A673 (cell line): ENCODE measurements at regions not wholly inside any gene's neighbourhood (a gene's known extent, or its start where the extent isn't known, plus 50 kb on each side); places are given as distances from the start of the nearest gene placed in this dataset.

Source experiments
- EZH2 ChIP-seq: fragments of 200-600 bp; sonication (generic); IDR thresholded peaks from 2 replicates; pipeline ENCODE4 v1.6.1; 2017; ENCODE audit warnings: borderline replicate concordance, low read depth, mild to moderate bottlenecking, mixed read lengths, antibody characterized with exemption, low read length; ENCODE audit not compliant: poor library complexity, severe bottlenecking
- TF ChIP-seq, protein P1 (sequence below): fragments of 300-800, 200-600 bp; sonication (generic); conservative IDR thresholded peaks from 2 replicates; pipeline ENCODE4 v1.5.1; 2017; ENCODE audit warnings: low read depth, mild to moderate bottlenecking, antibody characterized with exemption, low read length, moderate library complexity, mixed read lengths

DNA sequence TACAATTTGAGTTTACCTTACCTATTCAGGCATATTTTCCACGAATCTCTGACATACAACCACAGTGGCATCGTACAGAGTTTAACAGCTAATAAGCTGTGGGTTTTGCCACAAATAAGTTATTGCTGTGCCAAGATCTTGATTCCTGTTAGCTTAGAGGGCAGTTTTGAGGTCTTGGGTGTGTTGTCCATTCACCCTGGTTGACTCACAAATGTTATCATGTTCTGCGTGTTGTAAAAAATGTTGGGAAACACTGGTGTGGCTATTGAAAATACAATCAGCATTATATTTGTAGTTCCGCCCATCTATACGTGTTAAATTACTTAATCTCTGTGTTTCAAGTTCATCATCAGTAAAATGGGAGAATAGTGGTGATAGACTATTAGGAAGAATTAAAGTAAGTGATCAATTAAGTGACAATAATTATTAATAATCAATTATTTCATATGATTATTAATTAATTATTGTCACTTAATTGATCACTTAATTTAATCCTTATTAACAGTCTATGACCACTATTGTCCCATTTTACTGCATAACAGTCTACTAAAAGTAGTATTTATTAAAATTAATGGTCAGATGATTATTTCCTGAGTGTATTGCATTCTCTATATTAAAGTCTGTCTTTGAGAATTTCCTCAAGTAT lies 96.3 kb downstream of the TMA16 start:
- TF ChIP-seq, protein P1, sequence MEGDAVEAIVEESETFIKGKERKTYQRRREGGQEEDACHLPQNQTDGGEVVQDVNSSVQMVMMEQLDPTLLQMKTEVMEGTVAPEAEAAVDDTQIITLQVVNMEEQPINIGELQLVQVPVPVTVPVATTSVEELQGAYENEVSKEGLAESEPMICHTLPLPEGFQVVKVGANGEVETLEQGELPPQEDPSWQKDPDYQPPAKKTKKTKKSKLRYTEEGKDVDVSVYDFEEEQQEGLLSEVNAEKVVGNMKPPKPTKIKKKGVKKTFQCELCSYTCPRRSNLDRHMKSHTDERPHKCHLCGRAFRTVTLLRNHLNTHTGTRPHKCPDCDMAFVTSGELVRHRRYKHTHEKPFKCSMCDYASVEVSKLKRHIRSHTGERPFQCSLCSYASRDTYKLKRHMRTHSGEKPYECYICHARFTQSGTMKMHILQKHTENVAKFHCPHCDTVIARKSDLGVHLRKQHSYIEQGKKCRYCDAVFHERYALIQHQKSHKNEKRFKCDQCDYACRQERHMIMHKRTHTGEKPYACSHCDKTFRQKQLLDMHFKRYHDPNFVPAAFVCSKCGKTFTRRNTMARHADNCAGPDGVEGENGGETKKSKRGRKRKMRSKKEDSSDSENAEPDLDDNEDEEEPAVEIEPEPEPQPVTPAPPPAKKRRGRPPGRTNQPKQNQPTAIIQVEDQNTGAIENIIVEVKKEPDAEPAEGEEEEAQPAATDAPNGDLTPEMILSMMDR: no peak
- no peak for TF ChIP-seq EZH2
